ENCODE measurements at regions not wholly inside any gene's neighbourhood (a gene's known extent, or its start where the extent isn't known, plus 50 kb on each side); places are given as distances from the start of the nearest gene placed in this dataset.
A peak's percentile ranks its signal among the peaks of the same experiment; 100 is the strongest.

- H3K4me1 ChIP-seq (ENCODE audit: control insufficient read depth, insufficient read depth, low read length), result peaks cover under 1% of the 10 kb centered on the region
- H3K4me3 ChIP-seq (ENCODE audit: low read length), result no peak overlapping the region
- DNase-seq, result no peak
- no peak for ATAC-seq
- no peaks in the 10 kb centered on the region for H3K27me3 ChIP-seq (ENCODE audit: control insufficient read depth, insufficient read depth)
- H3K9me3 ChIP-seq (ENCODE audit: control insufficient read depth, low read length), result no peaks in the 10 kb centered on the region
- no peak overlapping the region for H3K27ac ChIP-seq (ENCODE audit: low read length)
- intact Hi-C loops (cut with DNase I), result loop anchor here in 1 of 4 donors (5.0 kb wide), 1 partner anchor 74 kb away; the partner anchor contains the start of gene TMCC3
- WGBS, result 89% methylated on average over 10 of the region's 10 CpGs
Measured at GRCh38 chr12:94726236-94726835, 76.0 kb upstream of the TMCC3 start.

DNA sequence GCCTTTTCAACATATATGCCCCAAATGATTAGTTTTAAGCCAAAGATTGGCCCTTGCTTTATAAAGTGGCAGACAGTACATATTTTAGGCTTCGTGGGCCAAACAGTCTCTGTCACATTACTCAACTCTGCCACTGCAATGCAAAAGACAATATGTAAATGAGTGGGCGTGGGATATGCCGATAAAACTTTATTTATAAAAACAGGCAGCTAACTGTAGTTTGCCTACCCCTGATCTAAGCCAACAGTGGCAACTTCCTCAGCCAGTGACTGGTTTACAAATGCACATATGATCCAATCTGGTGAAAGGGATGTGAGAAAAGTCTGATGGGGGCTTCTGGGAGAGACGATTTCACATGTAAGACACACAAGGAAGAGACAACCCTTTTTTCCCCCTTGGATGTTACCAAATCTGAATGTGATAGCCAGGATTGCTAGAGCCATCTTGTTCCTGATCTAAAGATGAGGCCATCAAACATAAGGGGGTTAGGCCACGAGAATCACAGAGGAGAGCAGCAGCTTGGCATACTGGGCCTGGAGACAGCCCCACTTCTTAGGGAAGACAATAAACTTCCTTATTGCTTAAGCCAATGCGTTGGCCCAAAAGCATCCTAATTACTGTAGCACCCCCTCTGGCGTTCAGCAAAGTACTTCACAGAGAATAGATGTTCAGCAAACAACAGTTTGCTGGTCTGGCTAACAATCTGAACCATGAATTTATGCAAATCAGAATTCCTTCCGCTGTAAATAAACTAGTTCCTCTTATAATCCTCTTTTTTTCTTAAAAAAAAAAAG is 75.2 kb upstream of the TMCC3 start:
- no peaks in the 10 kb centered on the region for H3K27me3 ChIP-seq (ENCODE audit: control insufficient read depth, insufficient read depth)
- no peaks in the 10 kb centered on the region for H3K9me3 ChIP-seq (ENCODE audit: control insufficient read depth, low read length)
- H3K4me1 ChIP-seq (ENCODE audit: control insufficient read depth, insufficient read depth, low read length), result peaks cover 2% of the 10 kb centered on the region
- ATAC-seq (peak; percentile 61 to 69), DNase-seq (peak in 1 of 3 donors; percentile 39)
- WGBS, result 72% methylated on average over 8 of the region's 8 CpGs
- intact Hi-C loops (cut with DNase I), result loop anchor here in 1 of 4 donors (5.0 kb wide), 1 partner anchor 73 kb away; the partner anchor contains the start of gene TMCC3
- H3K4me3 ChIP-seq (ENCODE audit: low read length), result no peak overlapping the region
- H3K27ac ChIP-seq (ENCODE audit: low read length), result no peak overlapping the region

DNA sequence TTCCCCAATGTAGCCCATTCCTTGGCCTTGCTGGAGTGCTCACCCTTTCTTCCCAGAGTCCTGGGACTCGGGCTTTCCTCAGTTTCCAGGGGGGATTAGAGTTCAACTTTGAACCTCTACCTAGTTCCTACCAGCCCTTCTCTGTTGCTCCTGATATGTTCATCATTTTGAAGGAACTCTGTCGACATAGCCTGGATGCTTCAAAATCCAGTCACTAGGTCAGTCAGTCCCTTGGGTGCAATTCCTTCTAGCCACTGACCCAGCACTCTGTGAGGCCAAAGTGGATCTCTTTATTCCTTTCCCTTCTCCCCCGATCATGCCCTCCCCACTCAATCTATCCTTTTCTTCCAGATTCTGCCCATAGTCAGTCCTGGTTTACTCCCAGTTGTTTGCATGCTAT is 72.3 kb upstream of the TMCC3 start:
- Histone ChIP-seq H3K4me1 (ENCODE audit: control insufficient read depth, insufficient read depth, low read length) (peaks cover 2% of the 10 kb centered on the region), H3K4me3 (ENCODE audit: low read length) (no peak overlapping the region), H3K27me3 (ENCODE audit: control insufficient read depth, insufficient read depth) (no peaks in the 10 kb centered on the region), H3K9me3 (ENCODE audit: control insufficient read depth, low read length) (no peaks in the 10 kb centered on the region), H3K27ac (ENCODE audit: low read length) (no peak overlapping the region)
- DNase-seq, result no peak
- ATAC-seq, result no peak
- intact Hi-C loops (cut with DNase I), result no loop called here
- WGBS, result 85% methylated on average over 3 of the region's 3 CpGs

DNA sequence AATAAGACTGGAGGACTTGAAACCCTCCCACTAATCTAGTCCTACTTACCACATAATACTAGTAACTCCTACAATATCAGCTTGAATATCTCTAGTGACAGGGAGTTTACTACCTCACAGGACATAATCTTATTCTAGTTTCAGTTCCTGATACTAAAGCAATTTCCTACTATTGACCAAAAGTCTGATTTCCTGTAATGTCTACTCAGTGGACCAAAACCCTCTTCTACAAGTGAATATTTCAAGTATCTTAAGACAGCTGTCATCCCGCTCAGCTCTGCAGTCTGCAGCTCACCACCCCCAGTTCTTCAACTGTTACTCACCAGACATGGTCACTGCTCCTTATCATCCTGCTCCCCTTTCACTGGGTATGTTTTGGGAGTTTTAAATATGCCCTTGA is 70.8 kb upstream of the TMCC3 start:
- intact Hi-C loops (cut with DNase I), result no loop called here
- Histone ChIP-seq H3K27me3 (ENCODE audit: control insufficient read depth, insufficient read depth) (no peaks in the 10 kb centered on the region), H3K9me3 (ENCODE audit: control insufficient read depth, low read length) (no peaks in the 10 kb centered on the region), H3K4me1 (ENCODE audit: control insufficient read depth, insufficient read depth, low read length) (peaks cover 2% of the 10 kb centered on the region), H3K4me3 (ENCODE audit: low read length) (no peak overlapping the region), H3K27ac (ENCODE audit: low read length) (no peak overlapping the region)
- DNase-seq (no peak), ATAC-seq (no peak)
- 96% methylated on average over 1 of the region's 1 CpG for WGBS

GRCh38 chr12:94718114-94718513 is 67.8 kb upstream of the TMCC3 start:
- WGBS, result 76% methylated on average over 1 of the region's 1 CpG
- no peak for ATAC-seq
- Histone ChIP-seq H3K4me1 (ENCODE audit: control insufficient read depth, insufficient read depth, low read length) (peaks cover 2% of the 10 kb centered on the region), H3K27ac (ENCODE audit: low read length) (no peak overlapping the region), H3K4me3 (ENCODE audit: low read length) (no peak overlapping the region), H3K27me3 (ENCODE audit: control insufficient read depth, insufficient read depth) (no peaks in the 10 kb centered on the region), H3K9me3 (ENCODE audit: control insufficient read depth, low read length) (no peaks in the 10 kb centered on the region)
- intact Hi-C loops (cut with DNase I), result no loop called here
- DNase-seq, result no peak

DNA sequence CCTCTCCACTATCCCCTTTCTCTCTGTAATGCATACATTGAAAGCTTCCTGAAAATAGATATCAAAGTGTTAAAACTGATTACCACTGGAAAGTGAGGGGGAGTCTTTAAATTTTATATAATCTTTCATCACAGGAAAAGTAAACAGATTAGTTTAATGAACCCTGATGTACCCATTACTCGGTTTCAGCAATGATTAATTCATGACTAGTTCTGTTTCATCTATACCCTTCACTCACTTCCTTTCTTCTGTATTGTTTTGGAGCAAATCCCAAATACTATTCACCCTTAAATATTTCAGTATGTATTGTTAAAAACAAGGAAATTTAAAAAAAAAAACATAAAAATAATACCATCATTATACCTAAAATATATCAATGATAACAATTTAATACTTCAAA is 67.3 kb upstream of the TMCC3 start:
- no peaks in the 10 kb centered on the region for H3K27me3 ChIP-seq (ENCODE audit: control insufficient read depth, insufficient read depth)
- no peak for ATAC-seq
- H3K27ac ChIP-seq (ENCODE audit: low read length), result no peak overlapping the region
- H3K4me3 ChIP-seq (ENCODE audit: low read length), result no peak overlapping the region
- DNase-seq, result no peak
- H3K9me3 ChIP-seq (ENCODE audit: control insufficient read depth, low read length), result no peaks in the 10 kb centered on the region
- WGBS, result 80% methylated on average over 1 of the region's 1 CpG
- H3K4me1 ChIP-seq (ENCODE audit: control insufficient read depth, insufficient read depth, low read length), result peaks cover 2% of the 10 kb centered on the region
- intact Hi-C loops (cut with DNase I), result no loop called here

DNA sequence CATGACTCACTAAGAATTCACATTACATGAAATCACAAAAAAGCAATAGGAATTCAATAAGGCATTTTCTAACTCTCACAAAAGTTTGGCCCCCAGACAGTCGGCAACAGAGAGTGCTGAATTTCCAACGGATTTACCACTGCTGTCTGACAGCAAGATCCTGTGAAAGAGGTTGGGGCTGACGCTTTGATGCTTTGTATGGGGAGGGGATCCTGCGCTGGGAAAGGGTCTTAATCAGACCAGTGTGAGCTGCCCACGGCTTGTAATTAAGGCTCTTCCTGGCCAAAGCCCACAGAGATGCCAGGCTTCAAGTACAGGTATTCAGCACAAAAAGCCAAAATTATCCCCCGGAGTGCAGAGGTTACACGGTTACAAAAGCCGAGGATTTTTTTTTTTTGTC is 66.8 kb upstream of the TMCC3 start:
- no peaks in the 10 kb centered on the region for H3K27me3 ChIP-seq (ENCODE audit: control insufficient read depth, insufficient read depth)
- ATAC-seq (no peak), DNase-seq (no peak)
- no peak overlapping the region for H3K27ac ChIP-seq (ENCODE audit: low read length)
- H3K4me1 ChIP-seq (ENCODE audit: control insufficient read depth, insufficient read depth, low read length), result peaks cover 2% of the 10 kb centered on the region
- intact Hi-C loops (cut with DNase I), result no loop called here
- no peak overlapping the region for H3K4me3 ChIP-seq (ENCODE audit: low read length)
- 79% methylated on average over 8 of the region's 8 CpGs for WGBS
- no peaks in the 10 kb centered on the region for H3K9me3 ChIP-seq (ENCODE audit: control insufficient read depth, low read length)

DNA sequence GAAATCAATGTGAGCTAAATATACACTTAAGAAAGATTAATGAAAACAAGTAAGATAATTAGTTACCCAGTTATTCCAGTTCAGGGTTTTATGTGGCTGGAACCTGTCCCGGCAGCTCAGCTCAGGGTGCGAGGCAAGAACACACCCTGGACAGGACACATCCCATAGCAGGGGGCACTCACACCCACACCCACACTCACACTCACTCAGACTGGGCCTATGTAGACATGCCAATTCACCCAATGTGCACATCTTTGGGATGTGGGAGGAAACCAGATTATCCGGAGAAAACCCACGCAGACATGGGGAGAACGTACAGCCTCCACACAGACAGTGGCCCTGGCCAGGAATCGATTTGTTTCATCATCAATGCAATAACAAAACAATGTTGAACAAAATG is 66.0 kb upstream of the TMCC3 start:
- Histone ChIP-seq H3K27ac (ENCODE audit: low read length) (no peak overlapping the region), H3K4me3 (ENCODE audit: low read length) (no peak overlapping the region), H3K9me3 (ENCODE audit: control insufficient read depth, low read length) (no peaks in the 10 kb centered on the region), H3K4me1 (ENCODE audit: control insufficient read depth, insufficient read depth, low read length) (peaks cover 2% of the 10 kb centered on the region), H3K27me3 (ENCODE audit: control insufficient read depth, insufficient read depth) (no peaks in the 10 kb centered on the region)
- ATAC-seq (no peak), DNase-seq (no peak)
- WGBS, result 64% methylated on average over 6 of the region's 6 CpGs
- intact Hi-C loops (cut with DNase I), result no loop called here

GRCh38 chr12:94714378-94715114 is 64.2 kb upstream of the TMCC3 start:
- H3K4me1 ChIP-seq (ENCODE audit: control insufficient read depth, insufficient read depth, low read length), result no peaks in the 10 kb centered on the region
- no peak overlapping the region for H3K4me3 ChIP-seq (ENCODE audit: low read length)
- 74% methylated on average over 6 of the region's 6 CpGs for WGBS
- no peaks in the 10 kb centered on the region for H3K9me3 ChIP-seq (ENCODE audit: control insufficient read depth, low read length)
- ATAC-seq, result no peak
- H3K27ac ChIP-seq (ENCODE audit: low read length), result no peak overlapping the region
- no peaks in the 10 kb centered on the region for H3K27me3 ChIP-seq (ENCODE audit: control insufficient read depth, insufficient read depth)
- no peak for DNase-seq
- intact Hi-C loops (cut with DNase I), result no loop called here

DNA sequence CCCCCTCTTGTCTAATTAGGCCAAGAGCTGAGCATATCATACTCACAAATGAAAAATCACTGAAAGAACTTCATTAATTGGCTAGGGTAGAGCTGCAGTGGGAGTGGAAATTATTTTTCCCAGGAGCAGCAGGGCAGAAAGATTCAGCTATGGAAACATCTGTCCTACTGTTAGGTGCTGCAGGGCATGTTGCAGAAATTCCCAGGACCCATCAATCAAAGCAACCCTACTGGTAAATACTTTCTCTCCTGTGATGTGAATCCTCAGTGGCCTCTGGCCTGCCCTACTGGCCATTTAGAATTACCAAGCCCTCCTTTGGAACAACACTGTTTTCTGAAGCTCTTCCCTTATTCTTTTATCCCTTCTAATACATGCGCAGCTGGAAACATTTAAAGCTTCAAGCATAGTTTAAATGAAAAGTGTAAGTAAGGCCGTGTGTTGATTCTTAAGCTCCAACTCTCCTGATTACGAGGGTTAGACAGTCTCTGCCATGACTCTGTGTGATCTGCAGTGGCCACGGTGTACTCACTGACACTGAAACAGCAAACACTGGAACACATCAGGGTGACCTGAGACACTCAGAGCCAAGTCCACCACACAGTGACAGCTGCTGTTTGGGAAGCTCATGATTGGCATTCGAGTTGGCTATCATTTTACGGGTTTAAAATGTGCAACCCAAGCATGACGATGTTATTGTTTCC is 62.6 kb upstream of the TMCC3 start:
- H3K4me1 ChIP-seq (ENCODE audit: control insufficient read depth, insufficient read depth, low read length), result no peaks in the 10 kb centered on the region
- no peak for DNase-seq
- intact Hi-C loops (cut with DNase I), result no loop called here
- ATAC-seq, result peak in 1 of 2 donors; percentile 61
- WGBS, result 81% methylated on average over 7 of the region's 7 CpGs
- no peaks in the 10 kb centered on the region for H3K9me3 ChIP-seq (ENCODE audit: control insufficient read depth, low read length)
- H3K27ac ChIP-seq (ENCODE audit: low read length), result no peak overlapping the region
- no peak overlapping the region for H3K4me3 ChIP-seq (ENCODE audit: low read length)
- no peaks in the 10 kb centered on the region for H3K27me3 ChIP-seq (ENCODE audit: control insufficient read depth, insufficient read depth)

DNA sequence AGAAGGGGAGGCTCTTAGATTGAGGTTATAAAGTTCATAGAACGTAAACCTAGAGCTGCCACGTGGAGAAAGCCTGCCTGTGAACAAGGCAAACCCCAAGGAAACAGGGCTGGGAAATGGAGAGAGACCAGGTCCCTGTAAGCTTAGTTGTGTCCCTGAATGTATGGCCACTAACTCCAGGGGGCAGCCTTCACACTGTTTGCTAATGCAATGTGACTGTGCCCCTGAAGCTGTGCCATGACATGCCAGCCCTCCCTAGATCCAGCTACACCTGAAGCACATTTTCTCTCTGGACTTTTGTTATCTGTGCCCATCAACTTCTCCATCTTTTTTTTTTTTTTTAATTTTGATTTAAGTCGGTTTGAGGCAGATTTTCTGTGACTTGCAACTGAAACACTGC is 60.6 kb upstream of the TMCC3 start:
- Histone ChIP-seq H3K27me3 (ENCODE audit: control insufficient read depth, insufficient read depth) (no peaks in the 10 kb centered on the region), H3K27ac (ENCODE audit: low read length) (no peak overlapping the region), H3K4me1 (ENCODE audit: control insufficient read depth, insufficient read depth, low read length) (no peaks in the 10 kb centered on the region), H3K9me3 (ENCODE audit: control insufficient read depth, low read length) (no peaks in the 10 kb centered on the region), H3K4me3 (ENCODE audit: low read length) (no peak overlapping the region)
- intact Hi-C loops (cut with DNase I), result no loop called here
- ATAC-seq (no peak), DNase-seq (peak in 2 of 3 donors; percentile 12 to 65)
- 81% methylated on average over 3 of the region's 3 CpGs for whole genome bisulfite sequencing
